K562 (cell line): ENCODE measurements at regions not wholly inside any gene's neighbourhood (a gene's known extent, or its start where the extent isn't known, plus 50 kb on each side); places are given as distances from the start of the nearest gene placed in this dataset.

Experiments used
- BDP1 ChIP-seq: IDR thresholded peaks from 3 replicates; pipeline ENCODE4 v1.6.1; 2011; ENCODE audit not compliant: insufficient read length, insufficient read depth
- CBX3 ChIP-seq, 2 experiments: IDR thresholded peaks; 1 replicate in 1 of 2; 2 replicates in 1 of 2; pipeline ENCODE4 v1.6.1; 2012; ENCODE audit warnings: inconsistent platforms in 2 of 2, low read length in 2 of 2, borderline replicate concordance in 1 of 2, control low read depth in 1 of 2
- ETV5 ChIP-seq: sonication (generic); formaldehyde crosslinking; IDR thresholded peaks from 2 replicates; pipeline ENCODE4 v1.4.0; 2020; ENCODE audit warnings: low read depth, mild to moderate bottlenecking, missing genetic modification reagents
- NFXL1 ChIP-seq: fragments of 450-650 bp; formaldehyde crosslinking; IDR thresholded peaks from 2 replicates; pipeline ENCODE4 v1.4.0; 2021; ENCODE audit warnings: mild to moderate bottlenecking
- POLR3G ChIP-seq: IDR thresholded peaks from 2 replicates; pipeline ENCODE4 v1.6.1; 2011; ENCODE audit not compliant: insufficient read length, insufficient replicate concordance; ENCODE audit errors: extremely low read depth
- RBM22 ChIP-seq: fragments of 200-400 bp; formaldehyde crosslinking; IDR thresholded peaks from 2 replicates; pipeline ENCODE4 v1.6.1; 2018; ENCODE audit warnings: low read length, low read depth; ENCODE audit not compliant: poor library complexity, severe bottlenecking
- SIN3B ChIP-seq: fragments of 450-650 bp; IDR thresholded peaks from 2 replicates; pipeline ENCODE4 v1.6.1; 2017; ENCODE audit warnings: low read depth, mild to moderate bottlenecking, moderate library complexity
- ZC3H4 ChIP-seq: sonication (generic); formaldehyde crosslinking; IDR thresholded peaks from 2 replicates; pipeline ENCODE4 v1.9.0; 2021; ENCODE audit warnings: missing genetic modification reagents, borderline replicate concordance
- TF ChIP-seq, protein P1 (sequence below): sonication (generic); formaldehyde crosslinking; IDR thresholded peaks from 2 replicates; pipeline ENCODE4 v1.5.0; 2020; ENCODE audit warnings: missing genetic modification reagents
- TF ChIP-seq, protein P2 (sequence below), 3 experiments: IDR thresholded peaks in 2 of 3; conservative IDR thresholded peaks in 1 of 3; 2 replicates each; pipeline ENCODE4 v1.5.1; 2011 to 2012; ENCODE audit warnings: low read length in 3 of 3, mild to moderate bottlenecking in 3 of 3, control low read depth in 2 of 3, improper control_type of control experiment in 1 of 3, inconsistent platforms in 1 of 3, low read depth in 1 of 3, mixed read lengths in 1 of 3, moderate library complexity in 1 of 3; ENCODE audit not compliant: insufficient read depth in 2 of 3
- TF ChIP-seq, protein P3 (sequence below): sonication (generic); formaldehyde crosslinking; IDR thresholded peaks from 2 replicates; pipeline ENCODE4 v1.8.0; 2023; ENCODE audit warnings: mild to moderate bottlenecking, missing genetic modification reagents
- TF ChIP-seq, protein P4 (sequence below), 3 experiments: fragments of 200-800 bp in 1 of 3; sonication (Bioruptor generic) in 1 of 3; sonication (generic) in 1 of 3; formaldehyde crosslinking in 1 of 3; IDR thresholded peaks; 2 replicates each; pipeline versions ENCODE4 v1.6.1 to v1.8.0; 2016 to 2022; ENCODE audit warnings: mild to moderate bottlenecking in 2 of 3, missing compliant biosample characterization in 2 of 3, missing genetic modification characterization in 2 of 3, missing genetic modification reagents in 1 of 3

DNA sequence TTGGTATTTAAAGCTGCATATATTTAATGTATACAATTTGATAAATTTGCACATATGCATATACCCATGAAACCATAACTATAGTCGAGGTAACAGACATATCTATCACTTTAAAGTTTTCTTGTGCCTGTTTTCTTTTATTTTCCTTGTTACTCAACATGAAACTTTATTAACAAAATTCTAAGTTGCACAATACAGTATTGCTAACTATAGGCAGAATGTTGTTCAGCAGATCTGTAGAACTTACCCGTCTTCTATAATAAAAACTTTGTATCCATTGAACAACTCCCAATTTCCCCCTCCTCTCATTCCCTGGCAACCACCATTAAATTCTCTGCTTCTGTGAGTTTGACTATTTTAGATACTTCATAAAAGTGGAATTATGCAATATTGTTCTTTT, 404.6 kb upstream of the KCND2 start:
- TF ChIP-seq RBM22 (no peak), POLR3G (no peak), ZC3H4 (CRISPR knock-in tag) (no peak), NFXL1 (CRISPR knock-in tag) (no peak), BDP1 (no peak), CBX3 (IDR thresholded peaks at IDR 0.05; ENCODE audit: borderline replicate concordance in 1 of 2, low read length in 2 of 2) (no peak), SIN3B (no peak), ETV5 (CRISPR knock-in tag) (no peak)
- TF ChIP-seq, protein P1, sequence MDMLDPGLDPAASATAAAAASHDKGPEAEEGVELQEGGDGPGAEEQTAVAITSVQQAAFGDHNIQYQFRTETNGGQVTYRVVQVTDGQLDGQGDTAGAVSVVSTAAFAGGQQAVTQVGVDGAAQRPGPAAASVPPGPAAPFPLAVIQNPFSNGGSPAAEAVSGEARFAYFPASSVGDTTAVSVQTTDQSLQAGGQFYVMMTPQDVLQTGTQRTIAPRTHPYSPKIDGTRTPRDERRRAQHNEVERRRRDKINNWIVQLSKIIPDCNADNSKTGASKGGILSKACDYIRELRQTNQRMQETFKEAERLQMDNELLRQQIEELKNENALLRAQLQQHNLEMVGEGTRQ: no peak
- TF ChIP-seq, protein P2, sequence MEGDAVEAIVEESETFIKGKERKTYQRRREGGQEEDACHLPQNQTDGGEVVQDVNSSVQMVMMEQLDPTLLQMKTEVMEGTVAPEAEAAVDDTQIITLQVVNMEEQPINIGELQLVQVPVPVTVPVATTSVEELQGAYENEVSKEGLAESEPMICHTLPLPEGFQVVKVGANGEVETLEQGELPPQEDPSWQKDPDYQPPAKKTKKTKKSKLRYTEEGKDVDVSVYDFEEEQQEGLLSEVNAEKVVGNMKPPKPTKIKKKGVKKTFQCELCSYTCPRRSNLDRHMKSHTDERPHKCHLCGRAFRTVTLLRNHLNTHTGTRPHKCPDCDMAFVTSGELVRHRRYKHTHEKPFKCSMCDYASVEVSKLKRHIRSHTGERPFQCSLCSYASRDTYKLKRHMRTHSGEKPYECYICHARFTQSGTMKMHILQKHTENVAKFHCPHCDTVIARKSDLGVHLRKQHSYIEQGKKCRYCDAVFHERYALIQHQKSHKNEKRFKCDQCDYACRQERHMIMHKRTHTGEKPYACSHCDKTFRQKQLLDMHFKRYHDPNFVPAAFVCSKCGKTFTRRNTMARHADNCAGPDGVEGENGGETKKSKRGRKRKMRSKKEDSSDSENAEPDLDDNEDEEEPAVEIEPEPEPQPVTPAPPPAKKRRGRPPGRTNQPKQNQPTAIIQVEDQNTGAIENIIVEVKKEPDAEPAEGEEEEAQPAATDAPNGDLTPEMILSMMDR (IDR thresholded peaks at IDR 0.05 in 2 of 3, conservative IDR thresholded peaks at IDR 0.05 in 1 of 3; ENCODE audit: insufficient read depth in 2 of 3, low read depth in 1 of 3, low read length in 3 of 3): no peak
- TF ChIP-seq, protein P3, sequence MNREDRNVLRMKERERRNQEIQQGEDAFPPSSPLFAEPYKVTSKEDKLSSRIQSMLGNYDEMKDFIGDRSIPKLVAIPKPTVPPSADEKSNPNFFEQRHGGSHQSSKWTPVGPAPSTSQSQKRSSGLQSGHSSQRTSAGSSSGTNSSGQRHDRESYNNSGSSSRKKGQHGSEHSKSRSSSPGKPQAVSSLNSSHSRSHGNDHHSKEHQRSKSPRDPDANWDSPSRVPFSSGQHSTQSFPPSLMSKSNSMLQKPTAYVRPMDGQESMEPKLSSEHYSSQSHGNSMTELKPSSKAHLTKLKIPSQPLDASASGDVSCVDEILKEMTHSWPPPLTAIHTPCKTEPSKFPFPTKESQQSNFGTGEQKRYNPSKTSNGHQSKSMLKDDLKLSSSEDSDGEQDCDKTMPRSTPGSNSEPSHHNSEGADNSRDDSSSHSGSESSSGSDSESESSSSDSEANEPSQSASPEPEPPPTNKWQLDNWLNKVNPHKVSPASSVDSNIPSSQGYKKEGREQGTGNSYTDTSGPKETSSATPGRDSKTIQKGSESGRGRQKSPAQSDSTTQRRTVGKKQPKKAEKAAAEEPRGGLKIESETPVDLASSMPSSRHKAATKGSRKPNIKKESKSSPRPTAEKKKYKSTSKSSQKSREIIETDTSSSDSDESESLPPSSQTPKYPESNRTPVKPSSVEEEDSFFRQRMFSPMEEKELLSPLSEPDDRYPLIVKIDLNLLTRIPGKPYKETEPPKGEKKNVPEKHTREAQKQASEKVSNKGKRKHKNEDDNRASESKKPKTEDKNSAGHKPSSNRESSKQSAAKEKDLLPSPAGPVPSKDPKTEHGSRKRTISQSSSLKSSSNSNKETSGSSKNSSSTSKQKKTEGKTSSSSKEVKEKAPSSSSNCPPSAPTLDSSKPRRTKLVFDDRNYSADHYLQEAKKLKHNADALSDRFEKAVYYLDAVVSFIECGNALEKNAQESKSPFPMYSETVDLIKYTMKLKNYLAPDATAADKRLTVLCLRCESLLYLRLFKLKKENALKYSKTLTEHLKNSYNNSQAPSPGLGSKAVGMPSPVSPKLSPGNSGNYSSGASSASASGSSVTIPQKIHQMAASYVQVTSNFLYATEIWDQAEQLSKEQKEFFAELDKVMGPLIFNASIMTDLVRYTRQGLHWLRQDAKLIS: no peak
- TF ChIP-seq, protein P4, sequence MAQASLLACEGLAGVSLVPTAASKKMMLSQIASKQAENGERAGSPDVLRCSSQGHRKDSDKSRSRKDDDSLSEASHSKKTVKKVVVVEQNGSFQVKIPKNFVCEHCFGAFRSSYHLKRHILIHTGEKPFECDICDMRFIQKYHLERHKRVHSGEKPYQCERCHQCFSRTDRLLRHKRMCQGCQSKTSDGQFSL (CRISPR knock-in tag; IDR thresholded peaks at IDR 0.05): no peak
- TF ChIP-seq, protein P4 (tag; IDR thresholded peaks at IDR 0.05): no peak
